GM18508 (cell line): ENCODE measurements at regions not wholly inside any gene's neighbourhood (a gene's known extent, or its start where the extent isn't known, plus 50 kb on each side); places are given as distances from the start of the nearest gene placed in this dataset.

Experiments used
- ATAC-seq: cut with Tn5 transposase; IDR thresholded peaks from one replicate; pipeline ENCODE4 v1.9.1; 2021; ENCODE audit warnings: moderate number of reproducible peaks; ENCODE audit not compliant: insufficient read depth, unreplicated experiment

DNA sequence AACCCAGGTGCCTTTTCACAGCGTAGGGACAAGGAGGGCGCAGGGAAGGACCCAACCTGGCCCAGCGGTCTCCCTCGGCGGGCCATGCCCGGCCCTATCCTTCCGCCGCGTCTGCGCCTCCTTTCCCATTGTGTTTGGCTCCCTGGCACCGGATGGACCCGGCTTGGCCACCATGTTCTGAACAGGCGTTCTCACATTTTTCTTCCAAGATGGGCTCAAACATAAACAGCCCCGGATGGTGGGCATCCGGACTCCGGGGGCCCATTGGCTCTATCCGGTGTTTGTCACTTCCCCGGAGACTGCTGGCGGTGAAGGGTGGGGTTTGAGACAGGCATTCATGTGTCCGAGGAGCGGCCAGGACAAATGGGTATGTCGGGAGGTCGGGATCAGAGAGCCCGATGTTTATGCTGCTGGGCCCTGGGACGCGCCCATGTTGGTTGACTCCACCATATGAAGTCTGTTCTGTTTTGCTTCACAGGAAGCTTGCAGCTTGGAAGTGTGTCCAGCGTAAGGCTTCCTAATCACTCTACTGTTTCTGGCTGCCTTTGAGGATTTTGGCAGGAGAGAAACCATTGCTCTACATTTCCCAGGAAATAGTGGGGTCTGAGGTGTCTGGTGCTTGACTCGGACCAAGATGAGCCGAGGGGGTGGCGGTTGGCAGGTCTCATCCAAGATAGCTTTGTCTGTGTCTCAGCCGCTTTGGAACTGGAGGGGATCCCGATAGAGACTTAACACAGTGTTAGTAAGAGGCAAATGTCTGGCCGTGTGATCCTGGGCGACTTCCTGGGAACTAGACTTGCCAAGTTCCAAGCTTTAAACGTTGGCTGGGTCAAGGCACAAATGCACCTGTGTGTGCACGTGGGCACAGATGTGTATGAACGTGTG, 188.3 kb downstream of the IRF8 start:
- ATAC-seq, result no peak

DNA sequence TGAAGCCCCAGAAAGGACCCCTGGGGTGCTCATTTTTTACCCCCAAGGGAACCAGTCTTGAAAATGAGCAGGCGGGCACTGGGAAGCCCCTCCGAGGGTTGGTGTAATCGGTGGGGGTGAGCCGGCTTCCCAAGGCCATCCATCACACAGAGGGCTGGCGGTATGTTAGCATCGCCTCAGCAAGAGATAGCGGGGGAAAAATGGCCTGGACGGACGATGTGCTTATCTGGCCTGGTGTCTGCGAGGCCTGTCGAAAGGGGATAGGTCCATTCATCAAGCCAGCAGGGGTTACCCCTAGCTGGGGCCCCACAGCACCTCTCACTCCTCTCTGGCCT, 188.9 kb downstream of the IRF8 start:
- no peak for ATAC-seq

DNA sequence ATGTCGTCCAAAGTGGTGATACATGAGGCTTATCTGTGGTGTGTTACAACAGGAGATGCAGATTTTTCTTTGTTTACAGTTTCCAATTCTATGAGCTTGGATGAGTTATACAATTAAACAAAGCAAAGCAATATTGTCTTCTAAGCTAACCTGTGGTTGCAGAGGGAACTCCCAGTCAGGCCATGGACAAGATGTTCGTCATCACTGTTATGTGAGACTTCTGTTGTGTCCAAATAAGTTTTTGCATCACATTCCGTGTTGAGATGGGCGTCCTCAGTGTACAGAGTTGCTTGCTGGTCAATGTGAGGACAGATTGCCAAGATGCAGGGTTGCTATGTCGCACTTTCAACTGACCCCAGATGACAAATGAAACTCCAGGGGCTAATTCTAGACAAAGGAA, 189.3 kb downstream of the IRF8 start:
- no peak for ATAC-seq

DNA sequence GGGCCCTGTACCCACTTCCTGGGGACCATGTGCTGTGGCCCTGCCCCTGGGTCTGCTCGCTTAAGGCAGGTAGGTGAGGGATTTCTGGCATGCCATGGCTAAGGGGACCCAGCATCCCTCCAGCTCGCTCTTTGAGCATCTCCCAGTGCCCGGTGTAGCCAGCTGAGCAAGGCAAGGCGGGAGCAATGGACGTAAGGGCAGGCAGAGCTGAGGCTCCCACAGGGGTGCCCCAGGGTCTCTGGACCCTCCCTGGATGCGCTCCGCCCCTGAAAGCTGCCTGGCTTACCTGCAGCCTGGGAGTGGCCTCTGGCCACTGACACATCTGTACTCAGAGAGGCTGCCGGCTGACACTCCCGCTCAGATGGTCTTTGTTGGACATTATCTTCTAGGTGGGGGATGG, 189.9 kb downstream of the IRF8 start:
- ATAC-seq, result no peak

DNA sequence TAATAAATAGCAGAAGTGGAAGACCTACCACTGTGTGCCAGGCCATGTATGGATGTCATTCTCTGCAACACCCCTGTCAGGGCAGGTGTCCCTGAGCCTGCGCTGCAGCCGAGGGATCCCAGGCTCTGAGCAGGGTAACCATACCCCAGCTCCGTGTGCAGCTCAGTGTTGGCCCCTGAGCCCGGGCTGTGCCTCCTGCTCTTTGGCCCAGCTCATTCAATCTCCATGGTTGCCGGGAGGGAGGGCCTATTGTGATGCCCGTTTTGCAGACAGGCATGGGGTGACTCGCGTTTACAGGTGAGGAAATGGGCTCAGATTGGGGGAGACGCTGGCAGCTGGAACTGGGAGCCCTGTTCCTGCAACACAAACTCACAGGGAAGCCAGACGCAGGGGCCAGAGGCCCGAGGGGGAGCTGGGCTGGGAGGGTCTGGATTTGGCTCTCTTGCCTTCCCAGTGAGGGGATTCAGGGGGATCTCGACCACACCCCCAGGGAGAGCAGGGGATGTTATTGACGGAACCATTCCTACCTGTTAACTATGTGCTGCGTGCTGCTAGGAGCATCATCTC, 190.5 kb downstream of the IRF8 start:
- ATAC-seq, result no peak

DNA sequence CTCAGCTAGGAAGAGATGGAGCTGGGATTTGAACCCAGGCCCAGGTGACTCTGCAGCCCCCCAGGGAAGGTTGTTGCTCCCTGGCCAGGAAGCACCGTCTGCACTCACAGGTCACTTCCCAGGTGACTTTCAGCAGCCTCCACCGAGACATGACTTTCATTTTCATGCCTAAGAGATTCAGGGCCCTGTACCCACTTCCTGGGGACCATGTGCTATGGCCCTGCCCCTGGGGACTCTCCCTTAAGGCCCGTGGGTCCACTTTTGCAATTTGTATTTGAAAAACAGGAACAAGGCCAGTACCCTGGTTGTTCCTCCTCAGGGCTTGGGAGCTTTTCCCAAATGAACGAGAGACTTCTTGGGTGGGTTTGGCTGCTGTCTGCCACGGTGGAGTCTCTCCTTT, 191.0 kb downstream of the IRF8 start:
- no peak for ATAC-seq

DNA sequence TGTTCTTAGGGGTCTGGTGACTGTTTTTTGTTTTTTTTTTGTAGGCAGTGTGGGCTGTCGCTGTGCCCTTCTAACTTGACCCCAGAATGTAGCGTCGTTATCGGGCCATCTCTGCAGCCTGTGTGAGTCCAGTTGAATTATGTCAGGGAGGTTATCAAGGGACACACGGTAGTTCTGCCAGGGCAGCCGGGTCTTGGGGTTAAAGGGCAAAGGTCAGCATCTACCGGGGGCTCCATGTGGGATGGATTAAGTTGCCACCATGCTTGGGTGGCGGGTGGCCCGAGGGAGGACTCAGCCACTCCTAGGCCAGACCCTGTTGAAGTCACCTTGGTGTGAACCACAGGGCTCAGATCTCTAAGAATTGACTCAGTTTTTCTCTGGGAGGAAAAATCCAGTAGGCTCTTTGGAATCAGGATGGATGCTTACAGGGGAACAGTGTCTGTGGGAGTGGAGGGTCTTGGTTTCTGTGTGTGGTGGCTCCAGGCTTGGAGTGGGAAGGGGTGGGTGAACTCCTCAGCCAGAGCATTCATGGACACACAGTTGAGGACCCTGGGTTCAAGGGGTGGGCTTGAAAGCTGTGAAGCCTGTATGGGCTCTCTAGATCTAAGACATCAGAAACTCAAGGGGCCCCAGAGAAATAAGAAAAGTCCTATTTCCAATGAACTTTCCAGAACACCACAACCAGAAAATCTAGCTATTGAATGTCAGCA, 191.7 kb downstream of the IRF8 start:
- ATAC-seq, result no peak

DNA sequence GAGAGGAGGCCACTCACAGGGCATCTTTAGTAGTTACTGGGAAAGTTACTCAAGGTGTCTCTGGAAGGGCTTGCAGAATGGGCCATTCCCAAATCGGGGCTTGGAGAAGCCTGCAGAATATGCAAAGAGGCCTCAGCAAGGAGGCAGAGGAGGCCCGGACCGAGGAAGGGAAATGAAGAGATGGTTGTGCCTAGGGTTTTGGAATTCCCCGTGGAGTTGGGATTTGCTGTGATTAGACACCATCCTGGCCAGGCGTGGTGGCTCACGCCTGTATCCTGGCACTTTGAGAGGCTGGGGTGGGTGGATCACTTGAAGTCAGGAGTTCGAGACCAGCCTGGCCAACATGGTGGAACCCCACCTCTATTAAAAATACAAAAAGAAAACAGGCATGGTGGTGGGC, 193.0 kb downstream of the IRF8 start:
- ATAC-seq, result no peak

DNA sequence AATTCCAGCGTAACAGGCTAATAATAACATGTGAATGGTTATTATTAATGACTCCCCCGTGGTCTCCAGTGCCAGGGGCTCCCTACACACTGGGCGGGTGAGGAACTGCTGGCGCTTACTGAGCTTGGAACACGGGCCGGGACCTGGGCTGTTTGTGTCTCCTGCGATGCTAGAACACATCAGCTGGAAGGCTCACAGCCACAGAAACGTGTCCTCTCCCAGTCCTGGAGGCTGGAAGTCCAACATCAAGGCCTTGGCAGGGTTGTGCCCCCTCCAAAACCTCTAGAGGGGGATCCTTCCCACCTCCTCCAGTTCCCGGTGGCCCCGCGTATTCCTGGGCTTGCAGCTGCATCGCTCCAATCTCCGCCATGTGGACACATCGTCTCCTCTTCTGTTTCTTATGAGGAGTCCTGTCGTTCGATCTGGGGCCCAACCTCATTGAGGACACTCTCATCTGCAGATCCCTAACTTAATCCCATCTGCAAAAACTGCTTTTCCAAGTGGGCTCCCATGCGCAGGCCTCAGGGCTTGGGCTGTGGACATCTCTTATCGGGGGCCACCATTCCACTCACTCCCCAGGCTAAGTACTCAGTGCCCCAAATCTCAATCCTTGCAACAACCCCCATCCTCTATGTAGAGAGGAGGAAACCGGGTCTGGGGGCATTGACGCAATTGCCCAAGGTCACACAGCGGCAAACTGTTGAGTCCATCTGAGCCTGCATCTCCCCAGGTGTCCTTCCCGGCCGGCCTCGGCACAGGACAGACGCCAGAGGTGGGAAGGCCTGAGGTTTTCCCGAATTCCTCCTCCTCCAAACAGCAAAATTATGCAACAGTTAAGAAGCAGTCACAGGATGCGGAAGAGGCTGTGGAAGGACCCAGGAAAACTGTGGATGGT, 193.9 kb downstream of the IRF8 start:
- ATAC-seq, result no peak

DNA sequence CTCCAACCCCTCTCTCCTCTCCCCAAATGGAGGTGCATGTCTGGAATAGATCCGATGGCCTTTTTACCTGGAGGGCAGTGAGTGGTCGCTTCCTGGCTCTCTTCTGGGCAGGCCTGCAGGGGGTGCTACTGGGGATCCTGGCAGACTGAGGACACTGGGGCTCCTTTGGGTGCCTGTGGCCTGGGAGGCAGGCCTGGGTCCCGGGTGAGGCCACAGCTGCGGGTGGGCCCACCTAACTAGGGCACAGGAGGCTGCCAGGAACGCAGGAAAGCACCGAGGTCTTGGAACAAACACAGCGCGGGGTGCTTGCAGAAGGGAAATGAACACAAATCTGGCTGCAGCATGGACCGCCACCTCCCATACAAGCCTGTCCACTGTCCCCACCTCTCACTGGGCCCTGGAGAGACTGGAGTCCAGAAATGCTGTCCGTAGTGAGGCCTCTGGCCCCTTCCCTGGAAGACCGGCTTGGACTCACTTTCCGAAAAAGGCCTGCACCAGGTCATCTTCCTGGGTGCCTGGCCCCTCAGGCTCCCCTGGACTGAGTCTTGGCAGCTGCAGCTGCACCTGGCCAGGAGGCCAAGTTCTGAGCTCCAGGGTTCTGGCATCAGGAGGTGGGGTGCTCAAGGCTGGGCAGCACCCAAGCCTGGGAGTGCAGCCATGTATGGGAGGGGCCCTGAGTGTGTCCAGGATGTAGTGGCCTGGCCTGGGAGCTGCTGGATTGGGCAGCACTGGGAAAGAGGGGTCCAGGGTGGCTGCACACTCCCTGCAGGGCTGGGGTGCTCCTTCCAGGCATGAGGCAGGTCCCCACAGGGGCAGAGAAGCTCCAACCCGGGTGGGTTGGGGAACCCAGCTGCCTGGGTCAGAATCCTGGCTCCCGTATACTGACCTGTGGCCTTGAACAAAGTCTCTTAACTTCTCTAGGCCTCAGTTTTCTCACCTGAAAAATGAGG, 195.1 kb downstream of the IRF8 start:
- no peak for ATAC-seq

DNA sequence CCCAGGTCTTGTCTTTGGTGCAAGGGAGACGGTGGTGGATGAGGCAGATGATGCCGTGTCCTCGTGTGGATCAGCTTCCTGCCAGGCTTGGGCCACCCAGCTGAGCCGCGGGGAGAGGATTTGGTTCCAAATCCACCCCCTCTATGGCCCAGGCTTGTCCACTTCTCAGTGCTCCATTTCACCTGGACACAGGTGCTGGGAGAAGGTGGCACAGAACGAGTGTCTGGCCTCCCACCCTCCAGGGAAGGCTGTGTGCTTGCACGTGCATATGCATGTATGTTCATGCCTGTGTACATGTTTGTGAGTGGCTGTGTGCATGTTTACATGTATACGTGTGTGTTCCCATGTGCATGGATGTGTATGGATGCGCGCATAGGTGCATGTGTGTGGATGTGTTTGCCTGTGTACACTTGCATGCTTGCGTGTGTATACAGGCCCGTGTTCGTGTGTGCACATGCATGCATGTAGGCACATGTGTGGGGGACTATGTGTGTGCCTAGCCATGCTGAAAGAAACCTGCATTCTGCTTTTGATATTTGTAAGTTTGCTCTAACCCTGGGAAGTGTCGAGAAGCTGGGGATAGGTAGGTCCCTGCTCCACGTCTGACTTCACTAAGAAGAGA, 196.3 kb downstream of the IRF8 start:
- no peak for ATAC-seq

DNA sequence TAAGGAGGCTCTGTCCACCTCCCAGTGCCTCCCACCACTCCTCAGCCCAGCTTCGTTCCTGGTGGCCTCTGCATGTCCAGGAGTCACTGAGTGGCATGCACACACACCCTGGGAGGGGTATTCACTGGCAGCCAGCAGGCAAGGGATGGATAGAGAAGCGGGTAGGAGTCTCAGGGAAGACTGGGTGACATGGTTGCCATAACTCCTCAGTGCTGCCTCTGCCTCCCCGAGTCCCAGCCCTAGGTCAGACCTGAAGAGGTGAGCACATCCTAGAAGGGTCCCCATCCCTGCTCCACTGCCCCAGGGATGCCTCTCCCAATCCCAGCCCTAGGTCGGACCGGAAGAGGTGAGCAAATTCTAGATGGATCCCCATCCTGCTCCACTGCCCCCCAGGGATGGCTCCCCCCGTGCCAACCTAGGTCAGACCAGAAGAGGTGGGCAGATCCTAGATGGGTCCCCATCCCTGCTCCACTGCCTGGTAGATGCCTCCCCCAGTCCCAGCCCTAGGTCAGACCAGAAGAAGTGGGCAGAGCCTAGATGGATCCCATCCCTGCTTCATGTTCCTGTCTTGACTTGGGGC, 197.0 kb downstream of the IRF8 start:
- ATAC-seq, result no peak

DNA sequence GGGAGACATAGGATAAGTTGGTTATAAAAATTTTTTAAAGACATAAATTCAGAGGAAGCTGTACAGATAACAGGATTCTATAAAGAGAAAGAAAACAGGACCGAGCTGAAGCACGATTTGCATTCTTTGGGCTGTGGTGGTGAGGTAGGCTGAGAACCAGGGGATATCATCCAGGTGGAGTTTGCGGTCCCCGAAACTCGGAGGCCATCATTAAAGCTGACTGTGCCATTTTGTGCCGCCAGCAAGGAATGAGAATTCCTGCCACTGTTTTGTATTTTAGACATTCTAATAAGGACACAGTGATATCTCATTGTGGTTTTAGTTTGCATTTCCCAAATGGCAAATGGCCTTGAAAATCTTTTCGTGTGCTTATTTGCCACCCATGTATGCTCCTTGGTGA, 197.9 kb downstream of the IRF8 start:
- ATAC-seq, result no peak

DNA sequence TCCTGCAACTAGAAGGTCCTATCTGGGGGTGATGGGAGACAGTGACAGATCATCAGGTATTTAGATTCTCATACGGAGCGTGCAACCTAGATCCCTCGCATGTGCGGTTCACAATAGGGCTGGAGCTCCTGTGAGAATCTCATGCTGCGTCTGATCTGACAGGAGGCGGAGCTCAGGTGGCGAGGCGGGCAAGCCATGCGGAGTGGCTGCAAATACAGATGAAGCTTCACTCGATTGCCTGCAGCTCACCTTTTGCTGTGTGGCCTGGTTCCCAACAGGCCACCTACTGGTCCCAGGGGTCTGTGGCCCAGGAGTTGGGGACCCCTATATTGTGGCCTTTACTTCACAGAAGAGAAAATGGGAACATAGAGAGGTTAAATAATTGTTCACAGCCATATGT, 200.4 kb downstream of the IRF8 start:
- ATAC-seq, result no peak

DNA sequence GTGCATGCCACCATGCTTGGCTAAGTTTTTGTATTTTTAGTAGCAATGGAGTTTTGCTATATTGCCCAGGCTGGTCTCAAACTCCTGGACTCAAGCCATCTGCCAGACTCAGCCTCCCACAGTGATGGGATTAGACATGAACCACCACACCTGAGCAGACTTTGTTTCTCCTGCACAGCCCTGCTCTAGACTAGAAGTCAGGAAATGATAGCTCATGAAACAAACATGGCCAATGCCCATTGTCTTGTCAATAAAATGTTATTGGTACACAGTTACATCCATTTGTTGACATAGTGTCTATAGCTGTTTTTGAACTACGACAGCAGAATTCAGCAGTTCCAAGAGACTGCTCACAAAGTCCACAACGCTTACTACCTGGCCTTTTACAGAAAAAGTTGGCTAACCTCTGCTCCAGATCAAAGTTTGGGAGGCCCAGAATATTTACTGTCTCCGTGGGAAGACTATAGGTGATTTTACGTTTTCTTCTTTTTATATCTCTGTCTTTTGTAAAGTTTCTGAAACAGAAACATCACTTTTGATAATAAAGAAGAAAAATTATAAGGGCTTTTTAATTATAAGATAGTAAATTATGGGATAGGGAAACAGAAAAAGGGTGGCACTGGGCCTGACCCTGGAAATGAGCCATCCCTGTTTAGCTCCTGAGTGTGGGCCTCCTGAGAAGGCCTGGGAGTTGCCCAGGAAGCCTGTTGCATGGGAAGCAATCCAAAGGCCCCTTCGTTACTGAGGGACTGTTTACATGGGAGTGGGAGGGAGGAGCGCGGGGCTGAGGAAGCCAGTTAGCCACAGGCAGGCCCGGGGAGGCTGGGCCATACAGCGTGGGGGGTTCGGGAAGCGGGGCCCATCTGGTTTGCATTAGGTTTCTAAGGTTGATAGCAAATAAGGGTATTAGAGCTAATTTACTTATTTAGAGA, 201.5 kb downstream of the IRF8 start:
- no peak for ATAC-seq

DNA sequence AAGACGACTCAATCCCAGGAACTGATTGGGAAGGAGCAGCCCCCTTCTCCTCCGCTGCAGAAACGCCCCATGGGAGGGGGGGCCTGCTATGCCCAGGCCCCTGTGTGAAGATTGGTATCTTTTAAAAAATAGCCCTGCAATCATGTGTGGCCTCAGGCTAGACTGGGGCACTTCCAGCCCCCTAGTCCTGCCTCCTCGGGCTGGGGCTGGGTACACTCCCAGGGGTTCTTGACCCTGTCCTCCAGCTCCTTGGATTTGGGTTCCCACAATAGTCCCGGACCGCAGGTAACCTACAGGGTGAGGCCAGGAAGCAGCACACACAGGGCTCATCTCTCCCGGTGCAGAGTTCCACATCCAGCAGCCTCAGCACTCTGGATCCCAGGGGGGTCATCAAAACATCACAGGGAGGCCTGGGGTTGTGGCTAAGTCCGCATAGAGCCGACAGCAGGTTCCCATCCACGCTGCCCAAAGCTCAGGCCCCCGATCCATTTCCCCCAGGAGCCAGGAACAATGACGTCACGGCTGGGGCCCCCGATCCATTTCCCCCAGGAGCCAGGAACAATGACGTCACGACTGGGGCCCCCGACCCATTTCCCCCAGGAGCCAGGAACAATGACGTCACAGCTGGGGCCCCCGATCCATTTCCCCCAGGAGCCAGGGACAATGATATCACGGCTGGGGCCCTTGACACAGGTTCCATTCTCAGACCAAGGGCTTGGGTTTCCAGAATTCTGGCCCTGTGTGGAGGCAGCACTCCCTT, 202.4 kb downstream of the IRF8 start:
- no peak for ATAC-seq

DNA sequence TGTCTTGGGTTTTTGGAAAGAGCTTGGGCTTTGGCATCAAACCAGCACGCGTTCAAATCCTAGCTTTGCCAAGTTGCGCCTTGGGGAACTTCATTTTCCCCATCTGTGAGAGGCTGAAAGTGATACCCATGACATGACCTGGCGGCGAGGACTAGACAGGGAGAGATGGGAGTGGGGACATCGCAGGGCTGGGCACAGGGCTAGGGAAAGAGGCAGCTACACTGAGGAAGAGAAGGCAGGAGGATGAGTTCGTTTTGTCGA, 202.9 kb downstream of the IRF8 start:
- no peak for ATAC-seq
